Glutamatergic neuron (in vitro differentiated cells): ENCODE measurements at regions not wholly inside any gene's neighbourhood (a gene's known extent, or its start where the extent isn't known, plus 50 kb on each side); places are given as distances from the start of the nearest gene placed in this dataset.

Source experiments
- DNase-seq: peaks from one replicate; pipeline ENCODE4 v3.0.0; 2022
- H3K27ac Mint-ChIP-seq: one replicate; pipeline ENCODE4 v1.8.0; 2020; ENCODE audit warnings: mild to moderate bottlenecking, mixed read lengths, inconsistent platforms; ENCODE audit not compliant: unreplicated experiment
- H3K27me3 Mint-ChIP-seq: one replicate; pipeline ENCODE4 v1.8.0; 2020; ENCODE audit warnings: mild to moderate bottlenecking, moderate library complexity, mixed read lengths, inconsistent platforms; ENCODE audit not compliant: unreplicated experiment
- H3K36me3 Mint-ChIP-seq: one replicate; pipeline ENCODE4 v1.8.0; 2020; ENCODE audit warnings: mild to moderate bottlenecking, mixed read lengths, inconsistent platforms; ENCODE audit not compliant: unreplicated experiment
- H3K4me1 Mint-ChIP-seq: one replicate; pipeline ENCODE4 v1.8.0; 2020; ENCODE audit warnings: mild to moderate bottlenecking, low read depth, mixed read lengths, inconsistent platforms; ENCODE audit not compliant: unreplicated experiment
- H3K4me3 Mint-ChIP-seq: one replicate; pipeline ENCODE4 v1.8.0; 2020; ENCODE audit warnings: mild to moderate bottlenecking, mixed read lengths, inconsistent platforms; ENCODE audit not compliant: unreplicated experiment
- H3K9me3 Mint-ChIP-seq: one replicate; pipeline ENCODE4 v1.8.0; 2020; ENCODE audit warnings: mild to moderate bottlenecking, moderate library complexity, mixed read lengths, inconsistent platforms; ENCODE audit not compliant: unreplicated experiment
- TF ChIP-seq, protein P1 (sequence below): fragments of 200-600 bp; sonication (generic); IDR thresholded peaks from one replicate; pipeline ENCODE4 v1.5.0; 2021; ENCODE audit not compliant: partially characterized antibody, unreplicated experiment

DNA sequence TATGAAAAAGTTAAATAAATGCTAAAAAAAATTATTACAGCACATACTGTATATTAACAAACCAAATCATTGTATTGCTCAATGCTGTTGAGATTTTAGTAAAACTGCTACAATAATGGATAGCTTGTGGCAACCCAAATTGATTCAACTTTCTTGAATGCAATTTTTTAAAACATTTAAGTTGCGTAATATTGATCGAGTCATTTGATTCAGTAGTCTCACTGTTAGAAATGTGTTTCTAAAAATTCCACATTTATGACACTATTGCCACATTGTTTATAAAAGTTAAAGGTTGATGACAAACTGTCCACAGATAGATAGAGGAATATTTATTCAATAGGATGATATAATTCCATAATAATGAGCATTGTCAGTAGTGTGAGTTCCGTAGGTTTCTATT is 640.7 kb upstream of the CRIM1 start:
- TF ChIP-seq, protein P1, sequence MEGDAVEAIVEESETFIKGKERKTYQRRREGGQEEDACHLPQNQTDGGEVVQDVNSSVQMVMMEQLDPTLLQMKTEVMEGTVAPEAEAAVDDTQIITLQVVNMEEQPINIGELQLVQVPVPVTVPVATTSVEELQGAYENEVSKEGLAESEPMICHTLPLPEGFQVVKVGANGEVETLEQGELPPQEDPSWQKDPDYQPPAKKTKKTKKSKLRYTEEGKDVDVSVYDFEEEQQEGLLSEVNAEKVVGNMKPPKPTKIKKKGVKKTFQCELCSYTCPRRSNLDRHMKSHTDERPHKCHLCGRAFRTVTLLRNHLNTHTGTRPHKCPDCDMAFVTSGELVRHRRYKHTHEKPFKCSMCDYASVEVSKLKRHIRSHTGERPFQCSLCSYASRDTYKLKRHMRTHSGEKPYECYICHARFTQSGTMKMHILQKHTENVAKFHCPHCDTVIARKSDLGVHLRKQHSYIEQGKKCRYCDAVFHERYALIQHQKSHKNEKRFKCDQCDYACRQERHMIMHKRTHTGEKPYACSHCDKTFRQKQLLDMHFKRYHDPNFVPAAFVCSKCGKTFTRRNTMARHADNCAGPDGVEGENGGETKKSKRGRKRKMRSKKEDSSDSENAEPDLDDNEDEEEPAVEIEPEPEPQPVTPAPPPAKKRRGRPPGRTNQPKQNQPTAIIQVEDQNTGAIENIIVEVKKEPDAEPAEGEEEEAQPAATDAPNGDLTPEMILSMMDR, result no peak
- no peaks in the 10 kb centered on the region for H3K27me3 Mint-ChIP-seq
- H3K4me1 Mint-ChIP-seq, result no peaks in the 10 kb centered on the region
- H3K4me3 Mint-ChIP-seq, result no peak overlapping the region
- H3K9me3 Mint-ChIP-seq, result no peaks in the 10 kb centered on the region
- DNase-seq, result no peak
- no peaks in the 10 kb centered on the region for H3K36me3 Mint-ChIP-seq
- H3K27ac Mint-ChIP-seq, result no peak overlapping the region

DNA sequence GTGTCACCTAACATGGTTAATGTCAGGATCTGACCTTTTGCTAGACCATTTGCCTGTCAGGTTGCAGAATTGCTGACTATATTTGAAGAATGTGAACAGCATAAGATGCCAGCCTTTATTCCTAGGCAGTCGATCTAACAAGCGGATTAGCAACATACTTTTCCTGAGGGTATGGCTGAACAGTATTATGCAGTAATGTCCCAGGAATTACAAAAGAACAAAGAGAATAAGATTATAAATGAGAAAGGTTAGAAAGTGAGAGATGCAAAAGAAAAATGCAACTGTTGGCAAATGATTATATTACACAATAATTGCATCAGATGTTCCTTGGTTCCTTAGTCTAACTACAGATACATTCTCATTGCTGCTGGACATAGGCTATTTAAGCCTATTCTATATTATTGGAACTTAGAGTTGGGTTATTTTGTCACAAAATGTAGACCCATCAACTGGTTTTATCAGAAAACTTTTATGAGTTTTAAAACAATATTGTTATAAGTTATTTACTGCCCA is 647.1 kb upstream of the CRIM1 start:
- no peaks in the 10 kb centered on the region for H3K4me1 Mint-ChIP-seq
- no peaks in the 10 kb centered on the region for H3K27me3 Mint-ChIP-seq
- no peaks in the 10 kb centered on the region for H3K36me3 Mint-ChIP-seq
- no peaks in the 10 kb centered on the region for H3K9me3 Mint-ChIP-seq
- TF ChIP-seq, protein P1, result no peak
- no peak overlapping the region for H3K4me3 Mint-ChIP-seq
- no peak for DNase-seq
- H3K27ac Mint-ChIP-seq, result no peak overlapping the region

DNA sequence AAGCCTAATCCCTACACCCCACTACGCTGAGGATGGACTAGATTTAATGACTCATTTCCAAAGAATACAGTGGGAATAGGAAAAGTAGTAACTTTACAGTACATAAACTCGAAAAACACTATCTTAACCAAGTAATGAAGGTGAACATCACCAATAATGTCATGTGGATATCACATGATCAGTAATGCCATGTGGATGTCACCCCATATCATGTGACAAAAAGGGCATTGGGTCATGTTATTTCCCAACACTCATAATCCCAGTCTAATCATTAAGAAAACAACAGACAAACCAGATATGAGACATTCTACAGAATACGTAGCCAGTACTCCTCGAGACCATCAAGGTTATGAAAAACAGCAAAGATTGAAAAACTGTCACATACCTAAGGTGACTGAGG is 667.3 kb upstream of the CRIM1 start:
- DNase-seq, result no peak
- Mint-ChIP-seq H3K4me3 (no peak overlapping the region), H3K4me1 (no peaks in the 10 kb centered on the region), H3K36me3 (no peaks in the 10 kb centered on the region), H3K27ac (no peak overlapping the region), H3K27me3 (no peaks in the 10 kb centered on the region), H3K9me3 (no peaks in the 10 kb centered on the region)
- TF ChIP-seq, protein P1, result no peak

DNA sequence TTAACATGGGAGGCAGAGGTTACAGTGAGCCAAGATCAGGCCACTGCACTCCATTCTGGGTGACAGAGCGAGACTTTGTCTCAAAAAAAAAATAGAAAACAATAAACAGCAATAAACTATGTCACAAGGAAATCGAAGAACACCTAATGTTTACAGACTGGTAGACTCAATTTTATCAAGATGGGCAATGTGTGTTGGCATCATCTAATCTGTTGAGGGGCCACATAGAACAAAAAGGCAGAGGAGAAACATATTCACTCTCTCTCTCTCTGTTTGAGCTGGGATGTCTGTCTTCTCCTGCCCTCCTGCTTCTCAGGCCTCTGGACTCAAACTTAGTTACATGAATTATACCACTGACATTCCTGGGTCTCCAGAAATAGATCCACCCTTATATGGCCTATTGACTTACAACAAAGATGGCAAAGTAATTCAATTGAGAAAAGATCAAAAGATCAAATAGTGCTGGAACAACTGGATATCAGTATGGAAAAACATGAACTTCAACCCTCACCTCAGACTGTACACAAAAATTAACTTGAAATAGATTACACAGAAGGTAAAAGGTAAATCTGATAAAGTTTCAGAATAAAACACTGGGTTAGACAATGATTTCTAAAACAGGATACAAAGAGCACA is 703.8 kb upstream of the CRIM1 start:
- H3K27me3 Mint-ChIP-seq, result no peaks in the 10 kb centered on the region
- TF ChIP-seq, protein P1, result no peak
- H3K36me3 Mint-ChIP-seq, result no peaks in the 10 kb centered on the region
- no peak overlapping the region for H3K4me3 Mint-ChIP-seq
- no peak overlapping the region for H3K27ac Mint-ChIP-seq
- H3K9me3 Mint-ChIP-seq, result no peaks in the 10 kb centered on the region
- no peak for DNase-seq
- H3K4me1 Mint-ChIP-seq, result no peaks in the 10 kb centered on the region

DNA sequence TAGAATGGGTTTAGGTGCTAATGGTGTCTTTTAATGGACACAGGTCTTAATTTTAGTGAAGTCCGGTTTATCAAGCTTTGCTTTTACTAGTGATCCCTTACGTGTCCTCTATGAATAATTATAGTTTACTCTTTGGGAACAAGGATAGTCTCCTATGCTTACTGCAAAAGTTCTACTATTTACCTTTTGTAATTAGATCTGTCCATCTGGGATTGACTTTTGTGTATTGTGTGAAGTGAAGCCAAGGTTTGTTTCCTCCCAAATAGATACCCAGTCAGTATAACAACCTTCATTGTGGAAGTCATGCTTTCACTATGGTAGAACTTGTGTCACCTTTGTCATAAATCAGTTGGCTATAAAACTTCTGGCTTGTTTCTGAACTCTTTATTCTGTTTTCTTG is 740.9 kb upstream of the CRIM1 start:
- H3K9me3 Mint-ChIP-seq, result no peaks in the 10 kb centered on the region
- no peaks in the 10 kb centered on the region for H3K36me3 Mint-ChIP-seq
- TF ChIP-seq, protein P1, result no peak
- H3K27ac Mint-ChIP-seq, result no peak overlapping the region
- no peaks in the 10 kb centered on the region for H3K27me3 Mint-ChIP-seq
- H3K4me1 Mint-ChIP-seq, result no peaks in the 10 kb centered on the region
- no peak for DNase-seq
- H3K4me3 Mint-ChIP-seq, result no peak overlapping the region
